Liver (tissue), 3 donors: ENCODE measurements at regions not wholly inside any gene's neighbourhood (a gene's known extent, or its start where the extent isn't known, plus 50 kb on each side); places are given as distances from the start of the nearest gene placed in this dataset.

Source experiments
- CTCF ChIP-seq: fragments of 150-350 bp; IDR thresholded peaks from 2 replicates; pipeline ENCODE4 v1.5.1; 2017; ENCODE audit warnings: improper control_type of control experiment, low read depth, low read length; ENCODE audit not compliant: missing input control
- EGR1 ChIP-seq, 2 donors: IDR thresholded peaks; 2 replicates each; pipeline ENCODE4 v1.6.1; 2016 to 2018; ENCODE audit warnings: antibody characterized with exemption in 2 of 2, low read depth in 2 of 2
- FOXA1 ChIP-seq: IDR thresholded peaks from 2 replicates; pipeline ENCODE4 v1.6.1; 2016; ENCODE audit warnings: antibody characterized with exemption
- GABPA ChIP-seq, 2 donors: IDR thresholded peaks in 1 of 2; conservative IDR thresholded peaks in 1 of 2; 2 replicates each; pipeline ENCODE4 v1.6.1; 2016; ENCODE audit warnings: antibody characterized with exemption in 2 of 2, mild to moderate bottlenecking in 1 of 2, moderate library complexity in 1 of 2
- donor health status: healthy.
- donor health status: healthy.

- TF ChIP-seq GABPA (IDR thresholded peaks at IDR 0.05 in 1 of 2, conservative IDR thresholded peaks at IDR 0.05 in 1 of 2) = no peak
- TF ChIP-seq EGR1 (IDR thresholded peaks at IDR 0.05; ENCODE audit: low read depth in 2 of 2) = no peak
- TF ChIP-seq CTCF = no peak
- no peak for TF ChIP-seq FOXA1
Observed at GRCh38 chr3:165504554-165504953, 308.4 kb upstream of the SLITRK3 start.
